ENCODE measurements at regions not wholly inside any gene's neighbourhood (a gene's known extent, or its start where the extent isn't known, plus 50 kb on each side); places are given as distances from the start of the nearest gene placed in this dataset.

DNA sequence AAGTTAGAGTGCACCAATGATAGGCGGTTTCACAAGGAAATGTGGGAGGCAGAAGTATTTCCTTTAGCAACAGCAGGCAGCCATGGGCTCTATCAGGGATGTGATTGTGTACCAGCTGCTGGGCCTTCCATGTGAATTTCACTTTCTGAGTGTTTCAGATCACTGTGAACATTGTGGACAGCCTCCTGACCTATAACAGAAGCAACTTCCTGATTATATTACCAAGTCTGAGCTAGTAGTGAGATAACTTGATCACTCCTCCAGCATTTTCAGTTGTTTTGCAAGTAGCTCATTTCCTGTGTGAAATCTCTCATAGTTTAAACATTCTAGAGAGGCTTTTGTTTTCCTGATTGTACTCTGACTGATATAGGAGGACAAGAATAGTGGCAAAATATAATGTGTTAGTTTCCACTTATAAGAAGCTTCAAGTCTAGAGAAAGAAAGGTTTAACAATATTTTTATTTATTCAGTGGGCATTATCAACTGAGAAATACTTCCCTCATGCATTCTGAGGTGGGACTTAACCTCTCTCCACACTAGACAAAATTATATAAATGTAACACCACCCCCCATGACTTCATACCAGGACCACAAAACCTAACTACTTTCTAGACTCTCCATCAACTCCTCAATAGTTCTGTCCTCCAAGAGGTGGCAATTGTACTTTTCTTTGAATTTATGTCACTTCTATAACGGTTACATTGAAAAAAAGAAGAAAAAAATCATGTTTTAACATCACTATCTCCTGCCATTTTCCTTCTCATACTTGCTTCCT, 184.2 kb upstream of the LUZP2 start:
- no peak for DNase-seq

GRCh38 chr11:24321229-24321628, 175.6 kb upstream of the LUZP2 start:
- no peak for DNase-seq

GRCh38 chr11:24324211-24324610, 172.6 kb upstream of the LUZP2 start:
- no peak for DNase-seq

DNA sequence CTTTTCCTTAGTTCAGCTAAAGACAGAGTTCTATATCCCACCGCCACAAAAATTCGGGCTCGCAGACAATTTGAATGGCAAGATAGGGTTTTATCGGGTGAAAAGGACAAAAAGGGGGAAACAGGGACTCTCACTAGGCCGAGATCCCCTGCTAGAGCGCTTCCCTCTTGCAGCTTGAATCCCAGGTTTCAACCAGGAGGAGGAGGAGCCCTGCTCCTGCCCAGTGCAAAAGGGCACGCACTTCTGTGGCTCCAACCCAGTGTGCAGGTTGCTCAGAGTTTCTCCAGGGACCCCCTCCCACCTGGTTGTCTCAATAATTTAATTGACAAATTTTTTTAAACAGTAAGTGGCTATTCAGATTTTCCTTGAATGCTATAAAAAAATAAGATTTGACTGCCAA, 152.6 kb upstream of the LUZP2 start:
- no peak for DNase-seq

DNA sequence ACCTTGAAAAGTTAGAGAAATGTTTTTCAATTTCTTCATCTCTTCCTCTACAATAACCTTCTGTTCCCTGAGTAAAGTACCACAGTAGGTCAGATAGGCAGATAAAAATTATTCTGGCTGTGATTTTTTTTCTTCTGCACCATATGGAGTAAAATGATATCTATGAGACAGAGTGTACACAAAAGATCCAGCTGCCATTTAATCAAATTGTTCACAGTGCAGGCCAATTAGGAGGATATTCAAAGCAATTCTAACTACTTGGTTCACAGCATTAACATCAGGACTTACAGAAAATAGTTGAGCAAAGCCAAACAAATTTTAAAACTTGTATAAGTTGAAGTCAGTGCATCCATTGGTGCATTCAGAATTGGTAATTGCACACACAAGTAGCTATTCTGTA, 147.9 kb upstream of the LUZP2 start:
- DNase-seq = no peak

DNA sequence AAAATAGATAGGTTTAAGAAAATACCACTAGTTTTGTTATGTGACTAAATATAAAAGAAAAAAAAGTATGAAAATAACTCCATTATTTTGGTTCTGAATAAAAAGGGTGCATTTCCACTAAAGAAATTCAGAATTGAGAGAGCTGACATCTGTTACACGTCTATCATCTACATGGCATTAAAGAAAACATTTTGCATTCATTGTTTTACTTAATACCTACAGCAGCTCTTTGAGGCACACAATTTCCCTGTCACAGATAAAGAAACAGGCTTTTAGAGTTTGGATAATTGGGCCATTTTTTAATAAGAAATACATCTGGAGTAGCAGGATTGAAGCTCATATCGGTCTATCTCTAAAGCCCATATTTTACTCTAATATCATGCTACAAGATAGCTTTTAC, 145.7 kb upstream of the LUZP2 start:
- no peak for DNase-seq

- DNase-seq = no peak
Observed at GRCh38 chr11:24356501-24356900, 140.4 kb upstream of the LUZP2 start.

GRCh38 chr11:24357620-24358410, 139.0 kb upstream of the LUZP2 start:
- no peak for DNase-seq

DNA sequence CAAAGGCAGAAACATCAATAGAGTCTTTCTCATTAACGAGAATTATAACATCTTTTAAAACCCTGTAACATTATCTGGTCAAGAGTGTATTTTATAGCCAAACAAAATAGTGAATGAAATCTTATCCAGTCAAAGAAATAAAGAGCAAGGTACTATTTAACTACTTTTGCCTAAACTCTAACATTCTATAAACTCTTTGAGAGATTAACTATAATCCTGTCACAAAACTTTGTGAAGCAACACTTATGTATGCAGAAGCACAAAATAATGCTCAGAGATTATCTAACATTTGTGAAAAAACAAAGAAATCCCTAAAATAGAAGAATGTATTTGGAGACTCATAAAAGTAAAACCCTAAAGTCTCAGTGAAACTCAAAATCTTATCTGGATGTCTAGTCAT, 124.4 kb upstream of the LUZP2 start:
- no peak for DNase-seq

DNA sequence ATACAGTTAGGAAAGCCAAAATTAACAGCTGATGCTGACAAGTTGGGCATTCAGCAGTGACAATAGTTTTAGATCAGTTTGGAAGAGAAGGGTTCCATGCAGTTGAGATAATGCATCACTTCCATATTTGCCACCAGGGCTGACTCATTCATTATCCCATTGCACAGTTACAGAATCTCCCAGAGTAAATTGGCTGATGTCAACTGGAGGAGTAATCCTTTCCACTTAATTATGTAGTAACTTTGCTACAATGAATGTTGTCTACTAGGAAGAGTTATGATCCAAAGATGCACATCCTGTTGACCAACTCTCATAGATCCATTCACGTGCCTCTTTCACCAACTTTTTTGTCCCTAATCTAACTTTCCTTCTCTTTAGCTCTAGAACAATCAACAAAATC, 123.3 kb upstream of the LUZP2 start:
- no peak for DNase-seq

- DNase-seq = no peak
Observed at GRCh38 chr11:24375351-24375750, 121.5 kb upstream of the LUZP2 start.

DNA sequence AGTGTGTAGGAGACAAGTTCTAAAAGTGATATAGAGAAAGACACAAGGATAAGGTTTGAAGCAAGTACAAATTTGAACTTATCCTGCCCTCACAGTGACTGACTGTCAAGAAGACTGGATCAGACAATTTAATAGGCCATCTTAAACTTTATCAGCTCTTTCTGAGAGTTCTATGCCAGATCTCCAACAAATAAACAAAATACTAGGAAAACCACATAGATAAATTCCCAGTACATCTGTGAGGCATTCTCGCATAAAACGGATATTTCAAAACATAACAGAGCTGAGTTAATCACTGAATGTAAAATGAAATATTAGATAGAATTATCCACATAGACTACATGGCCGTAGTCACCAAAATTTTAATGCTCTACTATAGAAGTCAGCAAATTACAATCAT, 120.9 kb upstream of the LUZP2 start:
- no peak for DNase-seq

DNA sequence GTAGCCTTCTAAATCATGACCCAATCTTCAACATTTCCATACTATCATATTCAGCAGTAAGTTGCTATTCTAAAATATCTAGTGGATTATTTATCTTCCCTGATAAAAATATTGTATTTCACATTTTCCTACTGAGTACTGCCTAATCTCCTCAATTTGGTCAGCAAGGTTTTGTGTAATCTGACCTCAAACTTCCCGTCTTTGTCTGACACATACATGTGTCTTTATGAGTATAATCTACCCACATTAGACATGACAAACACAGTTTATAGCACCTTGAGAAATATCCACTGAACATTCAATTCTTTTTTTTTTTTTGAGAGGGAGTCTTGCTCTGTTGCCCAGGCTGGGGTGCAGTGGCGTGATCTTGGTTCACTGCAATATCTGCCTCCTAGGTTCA, 113.7 kb upstream of the LUZP2 start:
- no peak for DNase-seq

DNA sequence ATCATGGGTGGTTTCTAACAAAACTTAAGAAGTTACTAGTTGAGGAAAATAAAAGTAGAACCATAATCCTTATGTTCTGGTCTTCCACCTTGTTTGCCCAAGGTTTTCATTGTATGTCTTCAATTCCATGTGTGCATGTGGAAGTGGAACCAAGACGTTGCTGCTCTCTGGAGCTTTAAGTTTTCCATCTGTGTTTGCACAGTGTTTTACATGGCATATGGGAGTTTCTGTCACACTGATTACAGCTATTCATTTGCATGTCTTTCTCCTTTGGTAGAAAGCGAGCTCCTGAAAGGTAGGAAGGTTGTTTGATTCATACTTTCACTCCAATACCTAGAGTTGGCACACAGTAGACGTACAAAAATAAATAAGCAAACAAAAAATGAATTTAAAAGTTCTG, 112.6 kb upstream of the LUZP2 start:
- DNase-seq = no peak

GRCh38 chr11:24386546-24387397, 110.1 kb upstream of the LUZP2 start:
- DNase-seq = no peak

DNA sequence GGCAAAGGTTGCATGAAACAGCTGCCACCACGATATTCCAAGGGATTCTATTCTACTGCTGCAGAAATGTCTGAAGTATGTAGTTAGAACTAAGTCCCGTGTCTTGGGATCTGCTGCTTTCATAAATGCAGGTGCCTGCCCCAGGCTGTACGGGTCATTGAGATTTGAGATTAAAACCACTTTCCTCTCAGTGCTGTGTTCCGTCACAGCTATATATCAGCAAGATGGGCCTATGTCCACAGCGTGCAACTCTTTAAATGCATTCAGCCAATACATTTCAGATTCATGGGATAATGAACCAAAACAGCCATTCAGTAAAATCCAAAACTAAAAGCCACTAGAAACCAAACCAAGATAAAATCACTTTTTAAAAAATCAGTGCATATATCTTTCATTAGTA, 107.3 kb upstream of the LUZP2 start:
- no peak for DNase-seq

DNA sequence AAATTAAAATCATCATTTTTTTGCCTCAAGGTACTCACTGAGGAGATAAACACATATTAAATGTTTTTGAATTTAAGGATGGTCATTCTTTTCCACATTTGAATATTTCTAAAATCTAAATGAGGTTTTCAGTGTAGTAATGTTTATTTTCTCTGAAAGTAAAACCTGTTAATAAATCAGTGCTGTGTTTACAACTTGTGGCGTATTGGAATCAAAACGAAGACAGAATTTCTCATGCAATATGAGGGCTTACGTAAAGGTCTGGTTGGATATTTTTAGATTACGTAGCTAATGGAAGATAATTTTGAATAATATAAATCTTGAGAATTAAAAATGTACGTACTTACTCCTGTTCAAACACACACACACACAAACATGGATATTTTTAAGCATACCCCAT, 106.8 kb upstream of the LUZP2 start:
- DNase-seq = no peak

DNA sequence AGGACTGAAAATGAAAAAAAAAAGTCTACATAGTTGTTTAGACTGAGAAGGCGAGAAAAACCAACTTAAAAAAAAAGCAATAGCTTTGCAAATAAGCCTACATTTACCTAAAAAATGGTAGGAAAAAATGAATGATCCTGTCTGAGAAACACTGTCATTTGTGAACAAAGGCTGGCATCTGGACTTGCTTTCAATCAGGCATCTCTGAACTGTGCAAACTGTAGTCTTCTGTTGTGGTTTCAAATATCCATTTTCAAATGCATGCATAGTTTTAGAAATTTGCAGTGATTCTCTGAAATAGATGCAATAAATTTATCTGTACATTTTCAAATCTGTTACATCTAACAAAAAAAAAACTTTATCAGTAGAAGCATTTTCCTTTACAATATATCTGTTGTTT, 106.1 kb upstream of the LUZP2 start:
- DNase-seq = no peak

DNA sequence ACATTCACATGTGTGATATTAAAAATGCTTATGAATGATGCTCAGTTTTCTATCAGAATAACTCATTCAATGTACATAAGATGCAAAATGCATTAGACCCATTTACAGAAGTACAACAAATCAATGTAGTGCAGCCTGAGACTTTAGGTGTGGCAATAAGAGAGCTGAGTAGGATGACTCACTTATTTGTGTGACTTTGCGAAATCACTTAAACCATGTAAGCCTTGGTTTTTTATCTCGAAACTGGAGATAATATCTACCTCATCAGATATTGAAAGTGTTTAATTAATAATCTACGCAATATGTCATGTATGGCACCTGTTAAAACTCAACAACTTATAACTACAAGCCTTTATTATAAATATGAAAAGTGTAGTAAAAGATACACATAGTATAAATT, 105.7 kb upstream of the LUZP2 start:
- no peak for DNase-seq

- no peak for DNase-seq
Observed at GRCh38 chr11:24400059-24400665, 96.7 kb upstream of the LUZP2 start.

GRCh38 chr11:24406389-24406788, 90.5 kb upstream of the LUZP2 start:
- DNase-seq = no peak

GRCh38 chr11:24406980-24407379, 89.9 kb upstream of the LUZP2 start:
- DNase-seq = no peak

DNA sequence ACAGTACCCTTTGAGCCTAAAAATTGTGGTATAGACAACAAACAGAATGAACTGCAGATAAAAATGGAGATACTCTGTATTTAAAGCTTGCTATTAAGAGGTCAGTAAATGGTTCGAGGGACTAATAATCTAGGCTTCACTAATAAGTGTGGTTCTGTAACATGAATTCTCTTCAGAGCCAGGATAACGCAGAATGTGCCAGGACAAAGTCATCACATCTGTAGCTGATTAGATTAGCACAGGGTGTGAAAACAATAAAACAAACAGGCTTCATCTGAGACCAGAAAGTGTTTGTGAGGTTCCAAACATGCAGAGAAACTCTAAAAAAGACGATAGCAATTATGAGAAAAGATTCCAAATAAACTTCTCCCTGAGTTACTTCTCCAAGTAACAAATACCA, 89.1 kb upstream of the LUZP2 start:
- no peak for DNase-seq
